Keratinocyte (primary cell): ENCODE measurements at regions not wholly inside any gene's neighbourhood (a gene's known extent, or its start where the extent isn't known, plus 50 kb on each side); places are given as distances from the start of the nearest gene placed in this dataset.

ENCODE experiments used
- DNase-seq: peaks from one replicate; pipeline ENCODE4 v3.0.0-alpha.2; 2011; ENCODE audit warnings: low read depth, missing footprints, low spot score
- FAIRE-seq: peaks from 2 replicates; lab custom pipeline; 2011; peaks lifted over from hg19 to GRCh38; lab: Jason Lieb, UNC
- H2AFZ ChIP-seq: 2 replicates; pipeline ENCODE4 v1.6.0; 2012; ENCODE audit warnings: low read length, control low read depth, inconsistent platforms; ENCODE audit not compliant: control insufficient read depth
- H3K27ac ChIP-seq: 2 replicates; pipeline ENCODE4 v1.5.1; 2011; ENCODE audit warnings: low read length; ENCODE audit not compliant: control insufficient read depth, insufficient read depth
- H3K27me3 ChIP-seq: 3 replicates; pipeline ENCODE4 v1.6.0; 2011; ENCODE audit warnings: low read length; ENCODE audit not compliant: control insufficient read depth, insufficient read depth; ENCODE audit errors: extremely low read depth
- H3K36me3 ChIP-seq, 2 experiments: 2 replicates in 1 of 2; 3 replicates in 1 of 2; pipeline ENCODE4 v1.5.1; 2011; ENCODE audit warnings: low read length in 2 of 2, mild to moderate bottlenecking in 1 of 2; ENCODE audit not compliant: control insufficient read depth in 2 of 2, insufficient read depth in 2 of 2; ENCODE audit errors: extremely low read depth in 1 of 2
- H3K4me1 ChIP-seq: 3 replicates; pipeline ENCODE4 v1.5.1; 2011; ENCODE audit warnings: low read length; ENCODE audit not compliant: control insufficient read depth, insufficient read depth; ENCODE audit errors: extremely low read depth
- H3K4me2 ChIP-seq: 3 replicates; pipeline ENCODE4 v1.6.0; 2011; ENCODE audit warnings: low read depth, low read length; ENCODE audit not compliant: control insufficient read depth, insufficient read depth; ENCODE audit errors: extremely low read depth
- H3K4me3 ChIP-seq, 3 experiments: fragments of 200-600 bp in 1 of 3; sonication (generic) in 1 of 3; 2 replicates in 2 of 3; 3 replicates in 1 of 3; pipeline ENCODE4 v1.5.1; 2011 to 2016; ENCODE audit warnings: low read length in 3 of 3, mild to moderate bottlenecking in 3 of 3, control low read depth in 2 of 3, inconsistent platforms in 1 of 3, low read depth in 1 of 3, mixed read lengths in 1 of 3, mixed run types in 1 of 3, moderate library complexity in 1 of 3; ENCODE audit not compliant: control insufficient read depth in 2 of 3, insufficient read depth in 2 of 3; ENCODE audit errors: extremely low read depth in 1 of 3
- H3K79me2 ChIP-seq: 2 replicates; pipeline ENCODE4 v1.6.0; 2012; ENCODE audit warnings: low read length; ENCODE audit not compliant: control insufficient read depth, insufficient read depth
- H3K9ac ChIP-seq: 3 replicates; pipeline ENCODE4 v1.6.0; 2011; ENCODE audit warnings: low read length; ENCODE audit not compliant: control insufficient read depth, insufficient read depth; ENCODE audit errors: extremely low read depth
- H3K9me1 ChIP-seq: 3 replicates; pipeline ENCODE4 v1.6.0; 2011; ENCODE audit warnings: low read length; ENCODE audit not compliant: control insufficient read depth, insufficient read depth; ENCODE audit errors: extremely low read depth
- H3K9me3 ChIP-seq: 2 replicates; pipeline ENCODE4 v1.5.1; 2012; ENCODE audit warnings: low read depth, low read length; ENCODE audit not compliant: control insufficient read depth
- H4K20me1 ChIP-seq: 3 replicates; pipeline ENCODE4 v1.6.0; 2011; ENCODE audit warnings: low read length; ENCODE audit not compliant: control insufficient read depth, insufficient read depth; ENCODE audit errors: extremely low read depth
- CTCF ChIP-seq, 3 experiments: IDR thresholded peaks in 1 of 3; conservative IDR thresholded peaks in 1 of 3; optimal IDR thresholded peaks in 1 of 3; 2 replicates in 2 of 3; 3 replicates in 1 of 3; pipeline versions ENCODE3 to v1.5.1; 2011; ENCODE audit warnings: low read length in 3 of 3, mild to moderate bottlenecking in 3 of 3, moderate library complexity in 2 of 3, control low read depth in 1 of 3, inconsistent platforms in 1 of 3; ENCODE audit not compliant: insufficient read depth in 2 of 3; ENCODE audit errors: extremely low read depth in 1 of 3
- EZH2 ChIP-seq: IDR thresholded peaks from one replicate; pipeline ENCODE4 v1.6.1; 2012; ENCODE audit warnings: inconsistent platforms, mild to moderate bottlenecking, low read length, moderate library complexity
- dilution Hi-C: fragments of 300-500 bp; cut with MboI; formaldehyde crosslinking; loops from one replicate; pipeline ENCODE4 v1.7.0; 2020; ENCODE audit warnings: low sequenced_read_pairs; ENCODE audit not compliant: extremely low pct_ligation_motif_present

DNA sequence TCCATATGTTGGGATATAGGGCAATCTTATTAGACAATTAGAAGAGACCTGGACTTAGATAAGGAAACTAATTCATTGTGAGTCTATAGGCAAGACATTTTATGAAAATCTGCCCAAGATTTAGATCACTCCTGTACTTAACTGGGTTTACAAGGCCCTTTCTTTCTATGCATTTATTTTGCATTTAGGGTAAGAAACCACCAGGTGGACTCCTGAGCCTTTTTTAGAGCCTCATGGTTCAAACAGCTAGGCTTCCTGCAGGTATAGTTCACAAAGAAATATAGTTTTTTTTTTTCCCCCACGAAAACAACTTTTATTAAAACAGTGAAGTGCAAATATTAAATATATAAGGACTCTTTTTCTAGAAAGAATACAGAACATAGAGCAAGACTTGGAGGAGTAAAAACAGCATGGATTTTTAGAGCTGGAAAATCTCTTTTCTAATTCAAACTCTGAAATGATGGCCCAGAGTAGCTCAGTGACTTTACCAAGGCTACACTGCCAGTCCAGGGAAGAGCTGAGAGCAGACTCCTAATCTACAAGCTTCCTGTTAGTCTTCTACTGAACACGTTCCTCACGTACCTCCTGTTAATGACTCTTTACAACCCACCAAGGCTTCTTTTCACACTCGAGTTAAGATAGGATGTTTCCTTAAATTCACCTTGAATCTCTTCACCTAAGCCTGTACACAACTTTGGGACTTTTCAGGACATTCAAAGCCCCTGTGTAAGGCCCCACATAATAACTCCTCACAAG is 400.9 kb upstream of the ATP11B start:
- no peak overlapping the region for H3K9ac ChIP-seq
- peaks cover 21% of the 10 kb centered on the region for H3K4me1 ChIP-seq
- no peak overlapping the region for H2AFZ ChIP-seq
- no peak overlapping the region for H3K4me3 ChIP-seq
- no peaks in the 10 kb centered on the region for H3K9me1 ChIP-seq
- TF ChIP-seq CTCF (optimal IDR thresholded peaks at IDR 0.05 in 1 of 3, IDR thresholded peaks at IDR 0.05 in 1 of 3, conservative IDR thresholded peaks at IDR 0.05 in 1 of 3; ENCODE audit: extremely low read depth in 1 of 3, insufficient read depth in 2 of 3, low read length in 3 of 3) = peak in 2 of 3 experiments; percentile 34 to 38
- TF ChIP-seq EZH2 = no peak
- no peaks in the 10 kb centered on the region for H3K36me3 ChIP-seq
- dilution Hi-C loops = no loop called here
- H3K79me2 ChIP-seq = no peaks in the 10 kb centered on the region
- H3K27me3 ChIP-seq = no peaks in the 10 kb centered on the region
- no peak for DNase-seq
- H4K20me1 ChIP-seq = no peaks in the 10 kb centered on the region
- H3K9me3 ChIP-seq = no peaks in the 10 kb centered on the region
- H3K27ac ChIP-seq = no peak overlapping the region
- no peak for FAIRE-seq
- no peak overlapping the region for H3K4me2 ChIP-seq

DNA sequence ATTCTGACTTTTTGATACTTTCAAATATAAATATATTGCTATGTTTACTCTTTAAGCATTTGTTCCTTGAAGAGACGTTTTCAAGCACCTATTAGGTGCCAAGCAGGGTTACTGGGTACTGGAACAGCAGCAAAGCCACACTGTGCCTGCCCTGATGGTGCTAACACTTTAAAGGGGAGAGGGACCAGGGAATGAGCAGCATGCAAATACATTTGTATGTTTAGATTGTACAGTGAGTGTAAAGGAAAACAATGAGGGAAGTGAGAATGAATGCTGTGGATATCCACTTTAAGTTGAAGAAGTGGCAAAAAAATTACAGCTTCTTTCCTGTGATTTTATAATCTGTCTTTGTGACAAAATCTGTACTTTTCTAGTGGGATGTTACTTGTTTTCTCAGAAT is 400.2 kb upstream of the ATP11B start:
- no peak overlapping the region for H3K9ac ChIP-seq
- no peaks in the 10 kb centered on the region for H3K79me2 ChIP-seq
- TF ChIP-seq EZH2 (no peak), CTCF (optimal IDR thresholded peaks at IDR 0.05 in 1 of 3, IDR thresholded peaks at IDR 0.05 in 1 of 3, conservative IDR thresholded peaks at IDR 0.05 in 1 of 3; ENCODE audit: extremely low read depth in 1 of 3, insufficient read depth in 2 of 3, low read length in 3 of 3) (no peak)
- no peak overlapping the region for H2AFZ ChIP-seq
- H3K4me1 ChIP-seq = peaks cover 18% of the 10 kb centered on the region
- H3K4me2 ChIP-seq = no peak overlapping the region
- no peak overlapping the region for H3K27ac ChIP-seq
- DNase-seq (no peak), FAIRE-seq (no peak)
- H3K9me3 ChIP-seq = no peaks in the 10 kb centered on the region
- no peaks in the 10 kb centered on the region for H3K9me1 ChIP-seq
- no peaks in the 10 kb centered on the region for H3K27me3 ChIP-seq
- dilution Hi-C loops = no loop called here
- no peaks in the 10 kb centered on the region for H4K20me1 ChIP-seq
- no peaks in the 10 kb centered on the region for H3K36me3 ChIP-seq
- H3K4me3 ChIP-seq = no peak overlapping the region
